HL-60 (cell line): ENCODE measurements at regions not wholly inside any gene's neighbourhood (a gene's known extent, or its start where the extent isn't known, plus 50 kb on each side); places are given as distances from the start of the nearest gene placed in this dataset.

Experiments used
- DNase-seq, 2 experiments: peaks; one replicate each; pipeline ENCODE4 v3.0.0-alpha.2; 2010 to 2020; ENCODE audit warnings: low read depth in 1 of 2, low spot score in 1 of 2
- H3K27ac ChIP-seq: fragments of 250-450 bp; sonication (Bioruptor Pico); replicated peaks from 2 replicates; pipeline ENCODE4 v1.5.1; 2020; ENCODE audit warnings: mild to moderate bottlenecking, moderate library complexity
- H3K27me3 ChIP-seq: fragments of 250-450 bp; sonication (Bioruptor Pico); 2 replicates; pipeline ENCODE4 v1.5.1; 2021; ENCODE audit warnings: mild to moderate bottlenecking, moderate library complexity; ENCODE audit not compliant: insufficient read depth, poor library complexity, severe bottlenecking
- H3K4me3 ChIP-seq: replicated peaks from 2 replicates; pipeline ENCODE4 v1.5.1; 2011; ENCODE audit warnings: mild to moderate bottlenecking, control low read depth, low read length; ENCODE audit not compliant: insufficient read depth
- CTCF ChIP-seq: IDR thresholded peaks from one replicate; pipeline ENCODE4 v1.5.1; 2011; ENCODE audit warnings: low read length, control low read depth, inconsistent platforms; ENCODE audit not compliant: insufficient read depth
- GABPA ChIP-seq: IDR thresholded peaks from 2 replicates; pipeline ENCODE4 v1.6.1; 2012; ENCODE audit warnings: low read depth
- POLR2AphosphoS5 ChIP-seq: IDR thresholded peaks from 2 replicates; pipeline ENCODE4 v1.6.1; 2012; ENCODE audit warnings: low read depth
- REST ChIP-seq: IDR thresholded peaks from 2 replicates; pipeline ENCODE4 v1.6.1; 2012; ENCODE audit warnings: low read depth; ENCODE audit not compliant: insufficient replicate concordance
- SPI1 ChIP-seq: IDR thresholded peaks from 2 replicates; pipeline ENCODE4 v1.6.1; 2012; ENCODE audit warnings: low read depth, mild to moderate bottlenecking, borderline replicate concordance

GRCh38 chr3:94401466-94401865 is 338.6 kb downstream of the NSUN3 start:
- TF ChIP-seq REST (no peak), GABPA (no peak), CTCF (no peak), POLR2AphosphoS5 (no peak), SPI1 (no peak)
- no peak overlapping the region for H3K27ac ChIP-seq
- no peak overlapping the region for H3K4me3 ChIP-seq
- H3K27me3 ChIP-seq, result no peaks in the 10 kb centered on the region
- DNase-seq, result no peak

GRCh38 chr3:94402126-94402525 is 339.3 kb downstream of the NSUN3 start:
- H3K27ac ChIP-seq, result no peak overlapping the region
- H3K27me3 ChIP-seq, result no peaks in the 10 kb centered on the region
- H3K4me3 ChIP-seq, result no peak overlapping the region
- DNase-seq, result no peak
- TF ChIP-seq GABPA, result no peak
- TF ChIP-seq CTCF, result no peak

GRCh38 chr3:94405258-94406035 is 342.6 kb downstream of the NSUN3 start:
- no peak for TF ChIP-seq SPI1
- no peak for TF ChIP-seq REST
- TF ChIP-seq GABPA, result no peak
- TF ChIP-seq CTCF, result no peak
- TF ChIP-seq POLR2AphosphoS5, result no peak

GRCh38 chr3:94406595-94406994 is 343.7 kb downstream of the NSUN3 start:
- TF ChIP-seq REST (no peak), SPI1 (no peak), GABPA (no peak), CTCF (no peak), POLR2AphosphoS5 (no peak)
- H3K4me3 ChIP-seq, result no peak overlapping the region
- H3K27me3 ChIP-seq, result no peaks in the 10 kb centered on the region
- no peak overlapping the region for H3K27ac ChIP-seq
- DNase-seq, result no peak

More at GRCh38 chr3:94405258-94406035, 342.6 kb downstream of the NSUN3 start:
- Histone ChIP-seq H3K4me3 (no peak overlapping the region), H3K27ac (no peak overlapping the region), H3K27me3 (no peaks in the 10 kb centered on the region)
- DNase-seq, result no peak
